ENCODE measurements at regions not wholly inside any gene's neighbourhood (a gene's known extent, or its start where the extent isn't known, plus 50 kb on each side); places are given as distances from the start of the nearest gene placed in this dataset.

- no peak for DNase-seq (ENCODE audit: low read depth)
- no peak for TF ChIP-seq CTCF (conservative IDR thresholded peaks at IDR 0.05; ENCODE audit: low read length)
- H3K4me3 ChIP-seq (ENCODE audit: low read length): no peak overlapping the region
These were observed 246.6 kb downstream of the EIPR1 start for GRCh38 chr2:3130889-3131635.

- DNase-seq (ENCODE audit: low read depth): no peak
- TF ChIP-seq CTCF (conservative IDR thresholded peaks at IDR 0.05; ENCODE audit: low read length): no peak
- no peak overlapping the region for H3K4me3 ChIP-seq (ENCODE audit: low read length)
These were observed 247.2 kb downstream of the EIPR1 start for GRCh38 chr2:3130444-3130843.

GRCh38 chr2:3129867-3130266 is 247.8 kb downstream of the EIPR1 start:
- TF ChIP-seq CTCF (conservative IDR thresholded peaks at IDR 0.05; ENCODE audit: low read length): no peak
- H3K4me3 ChIP-seq (ENCODE audit: low read length): no peak overlapping the region
- no peak for DNase-seq (ENCODE audit: low read depth)

GRCh38 chr2:3128786-3129185 is 248.8 kb downstream of the EIPR1 start:
- TF ChIP-seq CTCF (conservative IDR thresholded peaks at IDR 0.05; ENCODE audit: low read length): no peak
- no peak for DNase-seq (ENCODE audit: low read depth)
- no peak overlapping the region for H3K4me3 ChIP-seq (ENCODE audit: low read length)

- H3K4me3 ChIP-seq (ENCODE audit: low read length): no peak overlapping the region
- no peak for DNase-seq (ENCODE audit: low read depth)
- TF ChIP-seq CTCF (conservative IDR thresholded peaks at IDR 0.05; ENCODE audit: low read length): no peak
These were observed 249.9 kb downstream of the EIPR1 start for GRCh38 chr2:3127710-3128109.

GRCh38 chr2:3126911-3127621 is 250.6 kb downstream of the EIPR1 start:
- H3K4me3 ChIP-seq (ENCODE audit: low read length): no peak overlapping the region
- no peak for TF ChIP-seq CTCF (conservative IDR thresholded peaks at IDR 0.05; ENCODE audit: low read length)
- DNase-seq (ENCODE audit: low read depth): no peak

All from AG10803 (cell line).